ENCODE measurements at regions not wholly inside any gene's neighbourhood (a gene's known extent, or its start where the extent isn't known, plus 50 kb on each side); places are given as distances from the start of the nearest gene placed in this dataset.

- Histone ChIP-seq H3K9me3 (peaks cover 0 to 3% (median 0%) of the 10 kb centered on the region in 4 donors), H3K27ac (no peak overlapping the region), H3K4me3 (no peak overlapping the region), H3K4me1 (no peaks in the 10 kb centered on the region), H3K27me3 (no peaks in the 10 kb centered on the region), H3K36me3 (no peaks in the 10 kb centered on the region)
- no peak for TF ChIP-seq CTCF (IDR thresholded peaks at IDR 0.05)
- no peak for TF ChIP-seq POLR2A (IDR thresholded peaks at IDR 0.05)
- no peak for DNase-seq
Observed at GRCh38 chr10:131403936-131404335, 92.4 kb upstream of the TCERG1L start.

GRCh38 chr10:131404886-131405285 is 93.4 kb upstream of the TCERG1L start:
- no peak overlapping the region for H3K4me3 ChIP-seq
- H3K4me1 ChIP-seq, result no peaks in the 10 kb centered on the region
- H3K36me3 ChIP-seq, result no peaks in the 10 kb centered on the region
- no peaks in the 10 kb centered on the region for H3K27me3 ChIP-seq
- DNase-seq, result no peak
- H3K27ac ChIP-seq, result no peak overlapping the region
- peaks cover 0 to 3% (median 0%) of the 10 kb centered on the region in 4 donors for H3K9me3 ChIP-seq
- TF ChIP-seq POLR2A (IDR thresholded peaks at IDR 0.05) (no peak), CTCF (IDR thresholded peaks at IDR 0.05) (no peak)

GRCh38 chr10:131406676-131407392 is 95.3 kb upstream of the TCERG1L start:
- Histone ChIP-seq H3K9me3 (no peaks in the 10 kb centered on the region), H3K27ac (no peak overlapping the region), H3K4me1 (no peaks in the 10 kb centered on the region), H3K4me3 (no peak overlapping the region), H3K27me3 (no peaks in the 10 kb centered on the region), H3K36me3 (no peaks in the 10 kb centered on the region)
- DNase-seq, result no peak
- TF ChIP-seq CTCF (IDR thresholded peaks at IDR 0.05) (no peak), POLR2A (IDR thresholded peaks at IDR 0.05) (no peak)

GRCh38 chr10:131418681-131419080 is 107.2 kb upstream of the TCERG1L start:
- H3K4me3 ChIP-seq, result no peak overlapping the region
- H3K36me3 ChIP-seq, result no peaks in the 10 kb centered on the region
- TF ChIP-seq CTCF (IDR thresholded peaks at IDR 0.05), result no peak
- TF ChIP-seq POLR2A (IDR thresholded peaks at IDR 0.05), result no peak

GRCh38 chr10:131419797-131420196 is 108.3 kb upstream of the TCERG1L start:
- DNase-seq, result no peak
- TF ChIP-seq CTCF (IDR thresholded peaks at IDR 0.05), result no peak
- no peak for TF ChIP-seq POLR2A (IDR thresholded peaks at IDR 0.05)

More at GRCh38 chr10:131418681-131419080, 107.2 kb upstream of the TCERG1L start:
- no peak for DNase-seq
- Histone ChIP-seq H3K9me3 (no peaks in the 10 kb centered on the region), H3K27ac (no peak overlapping the region), H3K4me1 (no peaks in the 10 kb centered on the region), H3K27me3 (no peaks in the 10 kb centered on the region)

More at GRCh38 chr10:131419797-131420196, 108.3 kb upstream of the TCERG1L start:
- H3K36me3 ChIP-seq, result no peaks in the 10 kb centered on the region
- H3K9me3 ChIP-seq, result no peaks in the 10 kb centered on the region
- no peak overlapping the region for H3K27ac ChIP-seq
- no peaks in the 10 kb centered on the region for H3K4me1 ChIP-seq
- no peak overlapping the region for H3K4me3 ChIP-seq
- no peaks in the 10 kb centered on the region for H3K27me3 ChIP-seq

Measured in Peyer's patch (tissue), 4 donors.